WTC11 (cell line): ENCODE measurements at regions not wholly inside any gene's neighbourhood (a gene's known extent, or its start where the extent isn't known, plus 50 kb on each side); places are given as distances from the start of the nearest gene placed in this dataset.

Source experiments
- ATAC-seq: fragments of 200-7000 bp; cut with Tn5 transposase; 2 replicates; pipeline ENCODE4 v1.10.0; 2021; ENCODE audit warnings: mild to moderate bottlenecking, moderate library complexity
- CTCF ChIA-PET: fragments of 300-600 bp; sonication (Branson Sonifier 250); formaldehyde crosslinking; loops from one replicate; lab custom pipeline; 2021; ENCODE audit warnings: antibody characterized with exemption; lab: Charles Lee
- POLR2A ChIA-PET: fragments of 350-600 bp; sonication (Branson Sonifier 250); formaldehyde crosslinking; loops from one replicate; lab custom pipeline; 2021; ENCODE audit warnings: antibody characterized with exemption; lab: Charles Lee
- DNase-seq: peaks from one replicate; pipeline ENCODE4 v3.0.0; 2021; ENCODE audit warnings: low spot score
- H3K27ac Mint-ChIP-seq: 2 replicates; pipeline ENCODE4 v1.8.0; 2021; ENCODE audit warnings: mixed read lengths
- H3K27me3 Mint-ChIP-seq: 2 replicates; pipeline ENCODE4 v1.8.0; 2021; ENCODE audit warnings: low read depth, mild to moderate bottlenecking, moderate library complexity, mixed read lengths
- H3K36me3 Mint-ChIP-seq: 2 replicates; pipeline ENCODE4 v1.8.0; 2021; ENCODE audit warnings: mixed read lengths
- H3K4me1 Mint-ChIP-seq: 2 replicates; pipeline ENCODE4 v1.8.0; 2022; ENCODE audit warnings: mixed read lengths
- H3K4me3 Mint-ChIP-seq: 2 replicates; pipeline ENCODE4 v1.8.0; 2021; ENCODE audit warnings: mild to moderate bottlenecking, moderate library complexity, mixed read lengths
- H3K9me3 Mint-ChIP-seq: 2 replicates; pipeline ENCODE4 v1.8.0; 2021; ENCODE audit warnings: mixed read lengths
- ATF6 ChIP-seq: sonication (generic); formaldehyde crosslinking; IDR thresholded peaks from 2 replicates; pipeline ENCODE4 v1.8.1; 2023; ENCODE audit warnings: mild to moderate bottlenecking, missing genetic modification reagents
- CREB1 ChIP-seq: sonication (generic); formaldehyde crosslinking; IDR thresholded peaks from 2 replicates; pipeline ENCODE4 v1.8.0; 2023; ENCODE audit warnings: mild to moderate bottlenecking, missing genetic modification reagents
- E2F5 ChIP-seq: sonication (generic); formaldehyde crosslinking; IDR thresholded peaks from 2 replicates; pipeline ENCODE4 v1.8.1; 2022; ENCODE audit warnings: mild to moderate bottlenecking, moderate library complexity, missing genetic modification reagents
- EMX1 ChIP-seq: fragments of 250-450 bp; sonication (Bioruptor Pico); IDR thresholded peaks from 2 replicates; pipeline ENCODE4 v1.8.0; 2021; ENCODE audit warnings: mild to moderate bottlenecking
- ESRRA ChIP-seq: sonication (generic); formaldehyde crosslinking; IDR thresholded peaks from 2 replicates; pipeline ENCODE4 v1.8.1; 2022; ENCODE audit warnings: mild to moderate bottlenecking, missing genetic modification reagents, borderline replicate concordance
- FOXK1 ChIP-seq: sonication (generic); formaldehyde crosslinking; IDR thresholded peaks from 2 replicates; pipeline ENCODE4 v1.8.0; 2022; ENCODE audit warnings: mild to moderate bottlenecking, moderate library complexity, missing genetic modification reagents
- IRF1 ChIP-seq: sonication (generic); formaldehyde crosslinking; IDR thresholded peaks from 2 replicates; pipeline ENCODE4 v1.8.0; 2023; ENCODE audit warnings: missing genetic modification reagents
- KAT7 ChIP-seq: sonication (generic); formaldehyde crosslinking; IDR thresholded peaks from 2 replicates; pipeline ENCODE4 v1.8.1; 2023; ENCODE audit warnings: missing genetic modification reagents, mild to moderate bottlenecking, borderline replicate concordance
- NFE2L1 ChIP-seq: sonication (generic); formaldehyde crosslinking; IDR thresholded peaks from 2 replicates; pipeline ENCODE4 v1.8.1; 2023; ENCODE audit warnings: missing genetic modification reagents
- NR1H2 ChIP-seq: sonication (generic); formaldehyde crosslinking; IDR thresholded peaks from 2 replicates; pipeline ENCODE4 v1.9.0; 2021; ENCODE audit warnings: mild to moderate bottlenecking, moderate library complexity, missing genetic modification reagents
- PREB ChIP-seq: sonication (generic); formaldehyde crosslinking; IDR thresholded peaks from 2 replicates; pipeline ENCODE4 v1.8.1; 2022; ENCODE audit warnings: mild to moderate bottlenecking, missing genetic modification reagents, moderate library complexity, borderline replicate concordance
- SMAD4 ChIP-seq: sonication (generic); formaldehyde crosslinking; IDR thresholded peaks from 2 replicates; pipeline ENCODE4 v1.8.0; 2022; ENCODE audit warnings: mild to moderate bottlenecking, missing genetic modification reagents
- STAT6 ChIP-seq: sonication (generic); formaldehyde crosslinking; conservative IDR thresholded peaks from 2 replicates; pipeline ENCODE4 v1.8.1; 2023; ENCODE audit warnings: mild to moderate bottlenecking, low read depth, missing genetic modification reagents, moderate library complexity
- TCF7 ChIP-seq: sonication (generic); formaldehyde crosslinking; IDR thresholded peaks from 2 replicates; pipeline ENCODE4 v1.8.0; 2022; ENCODE audit warnings: mild to moderate bottlenecking, low read depth, missing genetic modification reagents, moderate library complexity
- TEAD4 ChIP-seq: sonication (generic); formaldehyde crosslinking; IDR thresholded peaks from 2 replicates; pipeline ENCODE4 v1.8.0; 2022; ENCODE audit warnings: mild to moderate bottlenecking, missing genetic modification reagents
- USF2 ChIP-seq: sonication (generic); formaldehyde crosslinking; IDR thresholded peaks from 2 replicates; pipeline ENCODE4 v1.8.1; 2023; ENCODE audit warnings: mild to moderate bottlenecking, missing genetic modification reagents, moderate library complexity
- ZNF396 ChIP-seq: fragments of 250-450 bp; sonication (Bioruptor Pico); IDR thresholded peaks from 2 replicates; pipeline ENCODE4 v1.8.0; 2021; ENCODE audit warnings: mild to moderate bottlenecking, moderate library complexity, borderline replicate concordance
- ZNF671 ChIP-seq: fragments of 250-450 bp; sonication (Bioruptor Pico); IDR thresholded peaks from 2 replicates; pipeline ENCODE4 v1.8.0; 2021; ENCODE audit warnings: mild to moderate bottlenecking

- Mint-ChIP-seq H3K4me3 (no peak overlapping the region), H3K36me3 (no peaks in the 10 kb centered on the region), H3K9me3 (peaks cover 8% of the 10 kb centered on the region; the same call in 1 of the 2 replicates), H3K27me3 (no peaks in the 10 kb centered on the region; the same call in 1 of the 2 replicates), H3K27ac (no peak overlapping the region), H3K4me1 (no peaks in the 10 kb centered on the region)
- POLR2A ChIA-PET: no interaction called here
- CTCF ChIA-PET: no interaction called here
- DNase-seq: no peak
- no peak for ATAC-seq
- TF ChIP-seq USF2 (CRISPR knock-in tag): no peak
Observed at GRCh38 chr12:114974333-114974732, 290.4 kb upstream of the TBX3 start.

- Mint-ChIP-seq H3K4me1 (0 out of 2 replicates have a peak, but pooled peaks cover 2% of the 10 kb centered on the region), H3K27me3 (no peaks in the 10 kb centered on the region), H3K27ac (no peak overlapping the region), H3K36me3 (no peaks in the 10 kb centered on the region), H3K9me3 (peaks cover 8% of the 10 kb centered on the region; the same call in 1 of the 2 replicates), H3K4me3 (no peak overlapping the region)
- POLR2A ChIA-PET: no interaction called here
- no peak for ATAC-seq
- TF ChIP-seq CREB1: no peak
- DNase-seq: no peak
- CTCF ChIA-PET: no interaction called here
Observed at GRCh38 chr12:114968727-114969126, 284.8 kb upstream of the TBX3 start.

- ATAC-seq: no peak
- no peak overlapping the region for H3K27ac Mint-ChIP-seq
- no peaks in the 10 kb centered on the region for H3K27me3 Mint-ChIP-seq
- 0 out of 2 replicates have a peak, but pooled peaks cover 2% of the 10 kb centered on the region for H3K4me1 Mint-ChIP-seq
- H3K36me3 Mint-ChIP-seq: no peaks in the 10 kb centered on the region
- peaks cover 4% of the 10 kb centered on the region; the same call in 1 of the 2 replicates for H3K9me3 Mint-ChIP-seq
- no peak overlapping the region for H3K4me3 Mint-ChIP-seq
- CTCF ChIA-PET: no interaction called here
- TF ChIP-seq TCF7: no peak
- TF ChIP-seq EMX1: no peak
- no peak for TF ChIP-seq ZNF671
- TF ChIP-seq IRF1 (CRISPR knock-in tag): no peak
- no peak for TF ChIP-seq TEAD4 (CRISPR knock-in tag)
- no peak for TF ChIP-seq NFE2L1 (CRISPR knock-in tag)
- TF ChIP-seq E2F5 (CRISPR knock-in tag): no peak
- no peak for TF ChIP-seq NR1H2 (CRISPR knock-in tag)
- TF ChIP-seq KAT7: no peak
- TF ChIP-seq ZNF396 (CRISPR knock-in tag): no peak
- TF ChIP-seq SMAD4 (CRISPR knock-in tag): no peak
- no peak for TF ChIP-seq ATF6 (CRISPR knock-in tag)
- no peak for TF ChIP-seq STAT6 (CRISPR knock-in tag)
- no peak for TF ChIP-seq PREB (CRISPR knock-in tag)
- TF ChIP-seq ESRRA (CRISPR knock-in tag): no peak
- TF ChIP-seq FOXK1: no peak
- no peak for DNase-seq
- POLR2A ChIA-PET: no interaction called here
Observed at GRCh38 chr12:114967151-114967550, 283.2 kb upstream of the TBX3 start.
